Effector CD8-positive, alpha-beta T cell (primary cell): ENCODE measurements at regions not wholly inside any gene's neighbourhood (a gene's known extent, or its start where the extent isn't known, plus 50 kb on each side); places are given as distances from the start of the nearest gene placed in this dataset.

Source experiments
- DNase-seq: peaks from one replicate; lab custom pipeline; 2025; lab: John Stamatoyannopoulos, UW

DNA sequence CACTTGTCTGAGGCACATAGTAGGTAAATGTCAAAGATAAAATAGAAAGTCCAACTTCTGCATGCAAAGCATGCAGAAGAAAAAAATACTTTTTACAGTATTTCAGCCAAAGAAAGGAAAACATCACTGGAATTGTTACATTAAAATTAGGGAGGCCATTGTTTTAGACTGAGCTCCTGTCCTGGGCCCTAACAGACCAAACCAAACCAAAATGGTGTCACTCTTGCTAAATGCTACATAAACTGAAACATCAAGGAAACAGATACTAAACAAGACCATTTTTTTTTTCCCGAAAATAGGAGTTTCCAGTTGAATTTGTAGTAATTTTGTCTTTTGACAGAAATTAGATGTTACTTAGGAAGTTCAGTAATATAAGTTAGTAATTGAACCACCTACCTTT is 508.8 kb downstream of the DSC3 start:
- no peak for DNase-seq

DNA sequence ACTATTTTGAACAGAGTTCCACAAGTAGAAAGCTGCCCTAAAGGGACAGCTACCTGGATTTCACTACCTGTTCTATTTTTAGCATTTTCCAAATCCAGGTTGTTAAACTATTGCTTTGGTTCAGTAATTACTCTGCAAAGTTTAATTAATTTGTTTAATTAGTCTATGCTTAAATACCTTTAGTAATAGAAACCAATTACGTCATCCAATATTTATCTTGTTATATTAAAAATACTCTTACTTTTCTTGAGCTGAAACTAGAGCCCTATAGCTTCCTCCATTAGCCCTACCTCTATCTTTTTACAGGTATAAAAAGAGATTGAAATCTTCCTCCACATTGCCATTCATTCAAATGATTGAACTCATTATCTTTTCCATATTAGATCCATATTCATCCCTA is 514.6 kb downstream of the DSC3 start:
- no peak for DNase-seq

DNA sequence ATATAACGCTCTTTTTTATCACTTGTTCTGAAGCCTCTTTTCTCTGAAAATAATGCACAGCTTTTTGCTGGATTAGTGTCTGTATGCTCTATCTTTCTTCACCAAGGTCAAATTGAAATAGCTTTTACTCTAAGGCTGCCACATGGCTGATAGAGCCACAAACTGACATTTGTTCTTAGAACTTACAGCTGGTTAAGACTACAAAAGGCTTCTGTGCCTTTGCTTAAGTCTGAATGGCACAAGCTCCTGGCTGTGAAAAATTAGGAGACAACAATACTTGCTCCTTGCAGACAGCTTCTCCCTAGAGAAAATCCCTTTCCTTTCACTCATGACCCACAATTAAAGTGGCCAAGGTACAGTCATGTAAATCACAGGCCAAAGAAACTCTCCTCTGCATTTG is 515.3 kb downstream of the DSC3 start:
- no peak for DNase-seq

DNA sequence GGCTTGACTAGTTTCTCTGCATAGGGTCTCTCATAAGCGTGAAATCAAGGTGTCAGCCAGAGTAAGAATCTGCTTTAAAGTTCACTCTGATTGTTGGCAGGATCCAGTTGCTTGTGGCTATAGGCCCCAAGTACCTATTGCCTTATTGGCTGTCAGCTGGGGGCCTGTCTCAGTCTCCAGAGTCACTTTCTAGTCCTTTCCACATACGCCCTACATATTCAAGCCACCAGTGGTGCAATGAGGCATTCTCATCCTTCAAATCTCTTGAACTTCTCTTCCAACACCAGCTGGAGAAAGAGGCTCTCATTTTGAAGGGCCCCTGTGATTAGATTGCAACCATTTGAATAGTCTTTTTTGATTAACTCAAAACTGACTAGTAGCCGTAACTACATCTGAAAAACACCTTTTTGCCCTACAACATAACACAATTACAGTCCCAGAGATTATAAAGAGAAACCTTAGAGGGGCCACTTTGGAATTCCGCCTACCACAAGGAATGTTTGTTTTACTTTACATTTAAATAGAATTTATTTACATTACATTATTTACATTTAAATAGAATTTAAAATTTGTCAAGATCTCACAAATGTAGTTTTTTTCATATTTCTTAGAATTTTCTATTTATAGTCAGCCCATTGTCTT is 520.1 kb downstream of the DSC3 start:
- DNase-seq, result no peak

DNA sequence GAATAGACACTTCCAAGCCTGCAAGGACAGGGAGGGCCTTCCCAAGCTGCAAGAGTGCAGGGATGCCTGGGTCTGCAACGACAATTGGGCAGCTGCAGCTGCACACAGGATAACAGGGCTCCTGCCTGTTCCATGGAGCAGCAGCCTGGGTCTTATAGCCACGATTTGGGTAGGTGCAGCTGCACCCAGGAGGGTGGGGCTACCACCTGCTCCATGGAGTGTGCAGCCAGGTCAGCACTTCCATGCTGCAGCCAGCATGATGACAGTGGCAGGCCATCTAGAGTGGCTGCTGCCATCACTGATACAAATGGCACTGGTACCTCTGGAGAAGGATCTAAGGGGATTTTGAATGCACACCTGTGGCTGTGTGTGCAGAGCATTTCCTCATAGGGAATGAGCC is 528.5 kb downstream of the DSC3 start:
- no peak for DNase-seq

DNA sequence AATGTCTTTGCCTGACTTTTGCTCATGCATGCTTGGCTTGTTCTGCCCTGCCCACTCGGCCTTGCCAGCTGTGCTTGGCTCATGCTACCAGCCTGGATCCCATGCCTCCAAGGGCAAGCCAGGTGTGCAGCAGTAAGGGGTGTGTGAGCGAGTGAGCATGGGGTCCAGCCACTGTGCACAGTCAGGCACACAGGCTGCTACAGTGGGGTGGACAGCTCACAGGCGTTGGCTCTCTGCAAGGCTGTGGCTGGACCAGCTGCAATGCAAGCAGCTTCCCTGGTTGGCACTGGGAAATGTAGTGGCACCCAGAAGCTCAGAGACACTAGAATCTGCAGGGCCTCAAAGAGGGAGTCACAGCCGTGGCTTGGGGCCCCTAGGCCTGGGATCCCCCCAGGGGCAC is 529.7 kb downstream of the DSC3 start:
- DNase-seq, result no peak

DNA sequence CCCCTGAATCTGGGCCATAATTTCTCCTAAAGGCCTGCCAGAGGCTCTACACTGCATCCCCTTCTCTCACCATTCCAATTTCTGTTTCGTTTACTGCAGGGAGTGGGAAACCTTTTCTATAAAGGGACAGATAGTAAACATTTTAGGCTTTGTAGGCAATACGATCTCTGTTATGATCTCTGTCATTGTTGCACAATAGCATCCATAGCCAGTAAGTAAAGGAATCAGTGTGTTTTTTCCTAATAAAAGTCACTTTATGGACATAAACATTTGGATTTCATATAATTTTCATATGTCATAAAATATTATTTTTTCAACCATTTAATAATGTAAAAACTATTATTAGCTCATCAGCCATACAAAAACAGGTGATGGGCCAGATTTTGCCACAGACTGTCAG is 531.7 kb downstream of the DSC3 start:
- no peak for DNase-seq

DNA sequence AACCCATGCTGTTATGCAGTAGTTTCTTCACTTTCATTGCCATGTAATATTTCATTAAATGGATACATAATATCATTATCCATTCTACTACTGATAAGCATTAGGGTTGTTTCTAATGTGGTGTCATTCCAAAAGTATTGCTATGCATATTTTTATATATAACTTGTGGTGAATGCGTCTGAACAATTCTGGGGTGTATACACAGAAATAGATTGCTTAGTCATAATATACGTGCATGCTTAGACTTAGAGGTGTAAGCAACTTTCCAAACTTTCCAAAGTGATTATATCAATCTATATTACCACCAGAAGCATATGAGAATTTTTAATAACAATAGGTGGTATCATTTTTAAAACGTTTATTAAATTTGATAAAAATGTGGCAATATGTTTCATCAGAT is 540.9 kb downstream of the DSC3 start:
- DNase-seq, result no peak

DNA sequence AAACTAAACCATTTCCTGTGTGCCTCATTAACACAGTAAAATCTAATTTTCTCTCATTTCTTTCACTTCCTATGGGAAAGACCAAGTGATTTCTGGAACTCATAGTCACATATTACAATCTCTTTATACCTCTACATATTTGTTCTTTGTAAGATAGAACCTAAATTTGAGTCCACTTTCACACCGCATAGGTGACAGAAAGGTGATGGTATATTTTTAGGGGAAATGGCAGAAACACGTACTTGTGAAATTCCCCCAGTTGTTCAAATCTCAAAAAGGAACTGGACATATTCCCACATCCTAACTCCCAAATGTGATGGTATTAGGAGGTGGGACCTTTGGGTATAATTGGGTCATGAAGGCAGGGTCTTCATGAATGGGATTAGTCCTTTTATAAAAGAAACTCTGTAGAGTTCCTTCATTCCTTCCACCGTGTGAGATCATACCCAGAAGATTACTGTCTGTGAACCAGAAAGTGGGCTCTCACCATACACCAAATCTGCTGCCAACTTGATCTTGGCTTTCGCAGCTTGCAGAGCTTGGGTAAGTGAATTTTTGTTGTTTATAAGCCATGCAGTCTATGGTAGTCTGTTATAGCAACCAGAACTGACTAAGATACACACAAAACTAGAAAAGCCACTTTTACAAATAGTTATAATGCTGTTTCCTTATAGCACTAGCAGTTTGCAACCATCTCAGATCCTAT is 542.1 kb downstream of the DSC3 start:
- DNase-seq, result no peak

DNA sequence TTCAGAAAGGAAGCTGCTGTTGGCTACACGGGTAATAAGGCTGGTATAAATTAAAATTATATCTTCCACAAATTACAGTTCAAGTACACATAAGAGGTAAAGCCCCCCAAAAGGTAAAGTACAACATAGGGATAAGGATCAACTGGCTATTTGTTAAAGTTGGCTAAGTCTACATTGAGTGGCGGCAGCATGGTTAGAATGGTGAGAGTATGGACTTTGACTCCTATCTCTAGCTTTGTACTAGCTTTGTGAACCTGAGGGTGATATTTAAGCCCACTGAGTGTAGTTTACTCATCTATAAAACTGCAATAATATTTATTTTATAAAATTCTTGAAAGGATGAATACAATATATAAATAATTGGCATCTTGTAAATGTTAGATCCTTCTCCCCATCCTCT is 542.8 kb downstream of the DSC3 start:
- DNase-seq, result no peak

DNA sequence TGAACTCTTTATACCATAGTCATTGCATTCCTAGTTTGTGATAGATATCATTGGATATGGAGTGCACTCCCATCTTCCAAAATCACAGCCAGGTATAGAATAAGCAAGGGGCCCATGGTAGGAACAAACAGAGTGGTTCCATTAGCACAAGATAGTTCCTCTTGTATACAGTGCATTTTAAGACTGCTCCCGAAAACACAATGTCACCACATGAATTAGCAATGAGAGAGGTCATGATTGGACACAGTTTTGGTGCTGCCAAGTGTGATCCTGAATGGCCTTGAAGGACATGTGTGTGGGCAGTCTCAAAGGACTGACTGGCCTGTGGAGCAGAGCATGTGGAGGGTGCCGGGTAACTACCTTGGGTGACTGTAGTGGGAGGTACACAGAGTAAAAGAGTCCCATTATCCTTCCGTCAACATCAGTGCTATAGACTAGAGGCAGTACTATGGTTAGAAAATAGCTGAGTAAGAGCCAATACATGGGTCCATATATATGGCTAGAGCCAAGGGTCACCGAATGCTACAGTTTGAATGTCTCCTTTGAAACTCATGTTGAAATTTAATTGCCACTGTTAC is 549.9 kb downstream of the DSC3 start:
- DNase-seq, result no peak

DNA sequence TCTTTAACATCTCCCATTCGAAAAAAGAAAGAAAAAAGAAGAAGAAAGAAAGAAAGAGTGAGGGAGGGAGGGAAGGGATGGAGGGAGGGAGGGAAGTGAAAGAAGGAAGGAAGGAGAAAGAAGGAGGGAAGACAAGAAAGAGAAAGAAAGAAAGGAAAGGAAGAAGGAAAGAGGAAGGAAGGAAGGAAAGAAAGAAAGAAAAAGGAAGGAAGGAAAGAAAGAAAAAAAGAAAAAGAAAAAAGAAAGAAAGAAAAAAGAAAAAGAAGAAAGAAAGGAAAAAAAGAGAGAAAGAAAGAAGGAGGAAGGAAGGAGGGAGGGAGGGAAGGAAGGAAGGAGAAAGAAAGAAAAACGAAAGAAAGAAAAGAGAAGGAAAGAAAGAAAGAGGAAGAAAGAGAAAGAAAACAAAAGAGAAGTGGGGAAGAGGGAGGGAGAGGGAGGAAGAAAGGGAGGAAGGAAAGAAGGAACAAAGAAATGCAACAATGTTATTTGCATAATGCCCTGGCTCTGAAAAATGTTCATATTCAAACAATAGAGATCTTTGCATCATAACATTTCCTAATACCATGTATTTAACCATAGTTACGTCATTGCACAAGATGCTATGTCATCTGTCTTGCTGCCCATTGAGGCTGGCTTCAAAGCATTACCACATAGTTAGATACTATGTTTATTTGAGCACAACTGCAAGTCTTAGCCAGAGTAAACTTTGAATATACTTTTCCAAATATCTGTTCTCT is 550.6 kb downstream of the DSC3 start:
- no peak for DNase-seq

DNA sequence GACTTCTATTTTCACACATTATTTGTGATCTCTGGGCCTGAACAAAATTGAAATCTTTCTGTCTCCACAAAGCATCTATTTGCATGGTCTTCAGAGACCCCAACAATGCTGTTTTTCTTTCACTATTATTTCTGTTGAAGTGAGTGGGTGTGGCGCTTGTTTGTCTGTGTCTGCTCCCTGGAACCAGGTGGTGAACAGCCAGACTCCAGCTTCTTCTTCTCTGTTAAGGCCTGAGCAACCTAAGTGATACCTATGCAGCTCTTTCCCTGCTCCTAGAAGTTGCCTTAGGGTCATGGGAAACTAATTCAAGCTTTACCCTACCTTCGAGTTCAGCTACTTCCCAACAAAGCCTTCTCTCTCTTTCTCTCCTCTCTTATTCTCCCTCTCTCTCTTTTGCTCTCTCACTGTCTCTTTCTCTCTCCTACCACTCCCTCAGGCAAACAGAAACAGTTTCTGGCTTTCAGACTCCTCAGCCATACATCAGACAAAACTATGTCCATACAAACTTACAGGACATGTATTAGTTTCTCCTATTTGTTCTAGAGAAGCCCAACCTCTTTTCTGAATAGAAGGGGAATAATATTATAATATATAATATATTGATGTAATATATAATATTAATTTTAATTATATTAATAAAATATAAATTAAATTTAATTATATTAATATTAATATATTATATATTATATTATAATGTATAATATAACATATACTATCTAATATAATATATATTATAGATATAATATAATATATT is 552.5 kb downstream of the DSC3 start:
- DNase-seq, result no peak

DNA sequence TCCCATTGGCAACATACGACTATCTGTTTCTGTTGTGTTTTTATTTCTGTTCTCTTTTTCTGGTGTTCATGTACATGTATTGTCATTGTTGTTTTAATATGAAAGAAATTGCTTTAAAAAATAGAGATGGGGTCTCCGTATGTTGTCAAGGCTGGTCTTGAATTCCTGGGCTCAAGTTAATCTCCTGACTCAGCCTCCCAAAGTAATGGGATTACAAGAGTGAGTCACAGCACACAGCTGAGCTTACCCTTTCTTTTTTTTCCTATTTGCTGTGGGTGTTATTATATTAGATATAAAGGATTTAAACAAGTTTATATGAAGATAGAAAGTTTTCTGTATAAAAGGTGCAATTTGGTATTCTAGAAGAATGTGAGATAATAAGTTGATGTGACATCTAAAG is 554.6 kb downstream of the DSC3 start:
- no peak for DNase-seq

DNA sequence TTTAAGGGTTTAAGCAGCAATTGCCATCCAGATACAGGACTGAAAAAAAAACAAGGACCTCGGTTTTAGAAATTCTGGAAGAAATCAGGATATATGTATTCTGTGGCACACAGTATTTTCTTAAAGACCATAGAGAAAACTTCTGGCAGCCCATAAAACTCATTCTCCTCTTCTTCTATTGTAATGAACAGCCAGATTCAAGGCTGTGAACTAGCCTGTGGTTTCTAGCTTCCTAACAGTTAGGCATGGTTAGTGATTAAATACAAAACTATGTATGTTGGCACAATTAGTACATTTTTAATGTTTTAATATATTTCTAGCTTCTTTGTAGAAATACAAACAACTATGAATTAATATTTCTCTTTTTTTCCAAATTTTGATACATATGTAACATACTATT is 555.7 kb downstream of the DSC3 start:
- DNase-seq, result no peak

DNA sequence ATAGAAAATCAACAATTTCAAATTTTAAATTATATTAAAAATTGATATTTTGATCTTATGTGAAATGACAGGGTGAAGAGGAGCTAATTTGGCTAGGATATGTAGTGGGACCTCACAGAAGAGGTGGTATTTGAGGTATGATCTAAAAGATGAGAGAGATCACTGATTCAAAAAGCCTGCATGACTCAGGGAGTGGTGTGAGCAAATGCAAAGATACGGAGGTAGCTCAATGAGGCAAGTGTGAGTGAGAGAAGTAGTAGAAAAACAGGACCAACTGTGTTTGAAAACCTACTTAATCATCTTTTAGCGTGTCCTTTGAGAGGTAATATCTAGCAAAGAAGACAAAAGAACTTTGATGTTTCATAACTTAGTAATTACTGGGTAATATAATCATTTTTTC is 557.5 kb downstream of the DSC3 start:
- no peak for DNase-seq

DNA sequence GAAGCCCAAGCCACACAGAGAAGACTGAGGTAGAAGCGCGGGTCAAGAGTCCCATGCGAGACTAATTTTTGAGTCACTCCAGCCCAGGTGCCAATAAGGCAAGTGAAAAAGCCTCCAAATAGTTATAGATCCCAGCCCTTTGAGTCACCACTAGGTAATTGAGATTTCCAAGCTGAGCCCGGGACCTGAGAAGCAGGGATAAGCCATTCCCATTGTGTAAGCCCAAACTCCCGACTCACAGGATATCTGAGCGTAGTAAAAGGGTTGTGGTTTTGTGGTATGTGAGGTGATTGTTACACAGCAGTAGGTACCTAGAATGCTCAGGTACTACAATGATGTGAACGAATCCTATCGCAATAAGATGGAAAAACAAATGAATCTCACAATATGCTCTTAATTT is 560.7 kb downstream of the DSC3 start:
- no peak for DNase-seq

DNA sequence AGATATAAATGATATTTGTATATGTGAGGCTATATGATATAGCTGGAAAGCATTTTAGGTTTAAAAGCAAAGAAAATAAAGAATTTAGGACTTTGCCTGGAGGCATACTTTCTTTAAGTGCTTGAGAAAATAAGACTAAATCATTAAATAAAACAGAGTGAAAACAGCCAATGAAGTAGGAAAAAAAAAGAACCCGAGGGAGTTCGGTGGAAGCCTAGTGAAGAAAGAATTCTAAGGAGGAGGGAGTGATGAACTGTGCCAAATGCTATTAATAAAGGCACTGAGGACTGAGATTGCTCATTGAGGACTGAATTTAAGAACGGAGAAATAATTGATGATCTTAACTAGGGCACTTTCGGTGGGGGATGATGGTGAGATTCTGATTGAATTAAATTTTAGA is 573.5 kb downstream of the DSC3 start:
- DNase-seq, result no peak

DNA sequence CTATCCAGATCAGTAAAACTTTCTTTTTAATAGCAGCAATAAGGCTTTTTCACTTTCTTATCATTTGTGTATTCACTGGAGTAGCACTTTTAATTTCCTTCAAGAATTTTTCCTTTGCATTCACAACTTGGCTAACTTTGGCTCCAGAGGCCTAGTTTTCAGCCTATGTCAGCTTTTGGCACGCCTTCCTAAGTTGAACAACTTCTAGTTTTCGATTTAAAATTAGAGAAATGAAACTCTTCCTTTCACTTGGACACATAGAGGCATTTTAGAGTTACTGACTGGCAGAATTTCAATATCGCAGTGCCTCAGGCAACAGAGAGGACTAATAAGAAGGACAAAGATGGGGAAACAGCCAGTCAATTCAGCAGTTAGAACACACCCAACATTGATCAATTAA is 577.4 kb downstream of the DSC3 start:
- no peak for DNase-seq

DNA sequence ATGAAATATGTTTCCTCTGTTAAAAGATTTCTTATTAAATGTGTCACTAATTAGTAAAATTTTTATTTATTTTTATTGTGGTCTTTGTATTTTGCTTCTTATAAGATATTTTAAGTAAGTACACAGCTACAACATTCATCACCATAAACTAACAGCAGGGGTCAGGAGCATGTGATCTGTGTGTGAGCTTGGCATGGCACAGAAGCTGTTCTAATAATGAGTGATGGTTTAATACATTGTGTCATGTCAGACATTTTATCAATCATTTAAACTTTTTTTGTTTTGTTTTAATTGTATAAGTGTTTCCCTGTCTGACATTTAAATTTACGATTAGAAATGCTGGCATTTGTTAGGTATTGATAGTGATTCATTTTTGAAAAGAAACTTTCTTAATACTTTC is 585.4 kb downstream of the DSC3 start:
- no peak for DNase-seq

DNA sequence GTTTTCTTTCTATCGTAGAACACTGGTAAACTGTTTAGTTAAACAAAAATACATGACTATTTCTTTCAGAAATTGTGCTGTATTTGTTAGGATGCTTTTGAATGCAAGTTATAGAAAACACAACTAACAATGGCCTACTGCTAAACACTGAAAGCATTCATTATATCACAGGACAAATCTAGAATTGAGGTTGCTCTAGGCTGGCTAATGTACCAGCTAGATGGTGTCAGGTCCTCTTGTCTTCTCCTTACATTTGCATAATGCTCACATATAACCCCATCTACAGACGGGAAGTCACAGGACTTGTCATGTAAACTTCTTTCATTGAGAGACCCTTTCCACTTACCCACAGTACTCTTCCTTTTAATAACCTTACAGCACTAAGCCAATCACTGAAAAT is 586.8 kb downstream of the DSC3 start:
- no peak for DNase-seq

DNA sequence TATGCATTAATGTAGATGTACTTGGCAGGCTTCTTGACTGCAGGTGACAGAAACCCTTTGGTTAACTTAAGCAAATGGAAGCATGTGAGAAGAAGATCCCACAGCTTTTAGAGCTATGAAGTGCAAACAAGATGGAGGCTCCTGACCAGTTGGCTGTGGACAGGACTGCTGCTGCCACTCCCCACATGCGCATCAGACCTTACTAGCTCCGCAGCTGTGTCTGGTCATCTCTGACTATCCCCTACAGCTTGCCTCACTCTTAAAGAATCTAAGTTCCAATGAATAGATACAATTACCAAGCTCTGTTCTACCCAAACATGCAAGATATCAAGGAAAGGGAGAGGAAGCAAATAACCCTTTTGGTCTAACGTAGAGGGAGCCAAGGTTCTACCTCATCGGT is 587.6 kb downstream of the DSC3 start:
- DNase-seq, result no peak
